GM19467 (cell line): ENCODE measurements at regions not wholly inside any gene's neighbourhood (a gene's known extent, or its start where the extent isn't known, plus 50 kb on each side); places are given as distances from the start of the nearest gene placed in this dataset.

Experiments used
- ATAC-seq: cut with Tn5 transposase; IDR thresholded peaks from one replicate; pipeline ENCODE4 v1.9.1; 2021; ENCODE audit warnings: mild to moderate bottlenecking, moderate library complexity; ENCODE audit not compliant: unreplicated experiment

GRCh38 chr11:26076233-26076990 lies 255.5 kb upstream of the ANO3 start:
- ATAC-seq = no peak

DNA sequence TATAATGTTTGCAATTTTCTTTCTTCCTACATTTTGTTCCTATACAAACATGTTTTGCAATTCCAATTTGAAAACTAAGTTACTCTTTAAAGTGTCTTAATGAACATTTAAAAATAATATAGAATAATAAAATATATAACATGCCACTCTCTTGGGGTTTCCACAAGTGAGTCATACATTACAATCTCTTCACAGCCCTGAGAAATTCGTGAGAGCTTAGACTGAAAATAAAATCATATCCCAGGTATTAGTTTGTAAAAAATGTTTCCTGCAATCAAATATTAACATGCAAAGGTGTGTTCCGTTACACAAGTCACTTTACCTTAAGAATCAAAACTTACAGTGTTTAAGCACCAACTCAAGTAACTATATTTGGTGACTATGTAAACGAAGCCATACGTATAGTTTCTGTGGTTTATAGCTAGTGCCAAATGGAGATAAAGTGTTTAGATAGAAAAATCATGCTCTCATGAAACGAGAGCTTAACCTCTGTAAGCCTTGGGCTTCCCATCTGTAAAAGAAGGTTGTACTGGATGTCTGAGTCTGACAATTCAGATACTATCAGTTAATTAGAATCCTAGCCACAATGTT lies 253.6 kb upstream of the ANO3 start:
- no peak for ATAC-seq

DNA sequence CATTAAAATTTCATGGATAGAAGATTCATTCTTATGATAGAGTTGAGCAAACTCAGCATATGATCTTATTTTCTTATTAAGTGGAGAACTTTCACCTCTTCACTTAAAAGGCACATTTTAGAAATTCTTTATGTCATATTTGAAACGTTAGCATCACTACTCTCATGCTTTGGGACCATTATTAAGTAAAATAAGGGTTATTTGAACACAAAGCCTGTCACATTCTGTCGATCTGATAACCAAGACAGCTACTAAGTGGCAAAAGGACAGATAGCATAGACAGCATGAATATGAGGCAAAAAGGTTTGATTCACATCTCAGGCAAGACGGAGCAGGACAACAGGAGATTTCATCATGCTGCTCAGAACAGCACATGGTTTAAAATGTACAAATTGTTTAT lies 247.6 kb upstream of the ANO3 start:
- ATAC-seq = no peak

DNA sequence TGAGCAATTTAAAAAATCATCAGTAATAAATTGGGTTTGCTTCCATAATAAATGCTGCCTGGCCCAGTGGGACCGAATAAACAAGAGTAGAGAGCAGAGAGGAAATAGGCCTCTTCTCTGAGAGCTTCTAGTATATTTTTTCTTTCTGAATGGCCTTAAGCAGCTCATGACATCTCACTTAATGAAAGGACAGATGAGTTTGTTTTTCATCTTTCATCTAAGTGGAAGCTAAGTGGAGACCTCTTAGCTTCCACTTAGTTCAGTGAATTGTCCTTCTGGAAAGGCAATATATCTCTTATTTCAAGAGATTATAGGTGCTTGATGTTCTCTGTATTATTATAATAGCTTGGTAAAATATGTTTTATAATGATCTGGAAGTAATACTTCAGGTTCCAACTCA lies 245.9 kb upstream of the ANO3 start:
- no peak for ATAC-seq

- ATAC-seq = peak; percentile 94
These were observed 244.6 kb upstream of the ANO3 start for GRCh38 chr11:26087120-26087935.

- no peak for ATAC-seq
These were observed 243.5 kb upstream of the ANO3 start for GRCh38 chr11:26088391-26088790.

DNA sequence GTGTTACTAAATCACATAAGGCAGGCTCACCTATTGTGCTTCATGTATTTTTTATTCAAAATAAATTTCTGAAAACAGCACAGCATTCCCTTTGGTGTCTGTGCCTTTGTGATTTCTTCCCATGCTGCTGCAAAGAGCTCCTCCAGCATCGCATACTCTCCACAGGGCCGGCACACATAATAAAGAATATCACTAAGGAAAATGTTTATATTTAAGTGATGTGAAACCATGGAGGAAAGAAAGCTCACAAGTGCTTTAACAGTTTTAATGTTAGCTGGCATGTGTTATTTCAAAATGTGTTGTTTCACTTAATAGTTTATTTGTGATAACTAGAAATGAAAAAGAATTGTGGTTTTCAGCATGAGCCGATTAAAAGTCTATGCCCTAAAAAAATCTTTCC lies 241.3 kb upstream of the ANO3 start:
- ATAC-seq = no peak

- no peak for ATAC-seq
These were observed 238.7 kb upstream of the ANO3 start for GRCh38 chr11:26093206-26093605.

DNA sequence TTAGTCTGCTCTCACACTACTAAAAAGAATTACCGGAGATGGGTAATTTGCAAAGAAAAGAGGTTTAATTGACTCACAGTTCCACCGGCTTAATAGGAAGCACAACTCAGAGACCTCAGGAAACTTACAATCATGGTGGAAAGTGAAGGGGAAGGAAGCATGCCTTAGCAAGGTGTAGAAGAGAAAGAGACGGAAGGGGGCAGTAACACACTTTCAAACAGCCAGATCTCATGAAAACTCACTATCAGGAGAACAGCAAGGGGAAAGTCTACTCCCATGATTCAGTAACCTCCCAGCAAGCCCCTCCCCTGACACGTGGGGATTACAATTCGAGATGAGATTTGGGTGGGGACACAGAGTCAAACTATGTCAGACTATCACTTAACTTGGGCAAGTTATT lies 236.6 kb upstream of the ANO3 start:
- no peak for ATAC-seq

- ATAC-seq = no peak
These were observed 235.5 kb upstream of the ANO3 start for GRCh38 chr11:26096451-26096850.

DNA sequence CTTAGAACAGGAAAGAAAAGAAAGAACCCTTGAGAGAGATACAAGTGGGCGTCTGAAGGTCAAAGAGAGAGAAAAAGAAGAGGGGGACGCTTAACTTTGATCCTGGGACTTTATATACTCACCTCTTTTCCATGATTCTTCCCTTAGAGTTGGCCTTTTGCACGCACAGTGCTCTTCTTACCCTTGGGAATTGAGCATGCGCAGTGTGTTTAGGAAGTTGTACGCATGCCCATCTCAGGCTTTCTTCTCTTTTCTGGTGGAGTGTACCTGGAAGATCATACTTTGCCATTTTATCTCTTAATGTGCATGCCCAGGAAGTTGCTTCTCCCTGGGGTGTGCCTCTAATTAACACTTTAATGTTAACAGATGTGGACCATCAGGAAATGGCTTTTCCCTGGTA lies 229.6 kb upstream of the ANO3 start:
- no peak for ATAC-seq

DNA sequence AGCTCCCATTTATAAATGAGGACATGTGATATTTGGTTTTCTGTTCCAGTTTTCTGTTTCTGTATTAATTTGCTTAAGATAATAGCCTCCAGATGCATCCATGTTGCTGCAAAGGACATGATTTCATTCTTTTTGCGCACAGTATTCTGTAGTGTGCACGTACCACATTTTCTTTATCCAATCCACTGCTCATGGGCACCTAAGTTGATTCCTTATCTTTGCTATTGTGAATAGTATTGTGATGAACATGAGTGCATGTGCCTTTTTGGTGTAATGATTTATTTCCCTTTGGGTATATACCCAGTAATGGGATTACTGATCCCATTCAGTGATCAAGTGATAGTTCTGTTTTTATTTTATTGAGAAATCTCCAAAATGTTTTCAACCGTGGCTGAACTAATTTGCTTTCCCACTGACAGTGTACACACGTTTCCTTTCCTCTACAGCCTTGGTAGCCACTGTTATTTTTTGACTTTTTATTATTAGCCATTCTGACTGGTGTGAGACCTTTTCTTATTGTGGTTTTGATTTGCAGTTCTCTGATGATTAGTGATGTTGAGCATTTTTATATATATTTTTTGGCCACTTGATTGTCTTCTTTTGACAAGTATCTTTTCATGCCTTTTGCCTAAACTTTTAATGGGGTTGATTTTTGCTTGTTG lies 226.0 kb upstream of the ANO3 start:
- ATAC-seq = no peak

DNA sequence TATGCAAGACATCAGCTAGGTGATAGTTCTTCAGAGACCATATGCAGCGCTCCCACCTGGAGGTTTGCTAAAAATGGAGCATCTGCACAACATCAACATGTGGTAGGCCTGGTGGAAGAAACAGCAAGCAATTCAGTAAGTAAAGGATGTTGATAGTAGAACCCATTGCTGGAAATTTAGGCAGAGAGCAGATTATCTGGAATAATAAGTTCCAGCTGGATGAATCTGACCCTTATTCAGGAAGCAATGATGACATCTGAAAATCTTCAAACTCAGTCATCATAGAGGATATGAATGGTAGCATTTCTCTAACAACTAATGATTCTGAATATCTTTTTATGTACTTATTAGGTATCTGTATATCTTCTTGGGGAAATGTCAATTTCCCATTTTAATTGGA lies 225.2 kb upstream of the ANO3 start:
- ATAC-seq = no peak

- no peak for ATAC-seq
These were observed 222.1 kb upstream of the ANO3 start for GRCh38 chr11:26109658-26110368.

DNA sequence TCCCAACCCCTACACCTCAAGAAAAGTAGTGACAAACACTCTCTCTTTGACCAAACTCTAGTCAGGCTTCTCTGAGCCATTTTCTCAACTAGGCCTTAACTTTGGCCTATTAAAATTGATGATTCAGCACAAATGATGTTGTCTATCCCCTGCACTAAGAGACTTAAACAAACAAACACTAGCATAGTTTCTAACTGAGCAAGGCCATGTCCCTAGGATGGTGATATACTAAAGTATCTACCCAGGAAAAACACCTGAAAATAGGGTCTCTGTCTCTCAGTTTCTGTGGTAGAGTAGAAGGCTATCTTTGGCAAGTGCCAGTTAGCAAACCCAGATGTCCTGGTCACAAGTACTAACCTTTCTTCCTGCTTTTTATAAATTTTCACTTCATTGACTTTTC lies 219.7 kb upstream of the ANO3 start:
- ATAC-seq = no peak

GRCh38 chr11:26121466-26121865 lies 210.5 kb upstream of the ANO3 start:
- no peak for ATAC-seq

- no peak for ATAC-seq
These were observed 205.2 kb upstream of the ANO3 start for GRCh38 chr11:26126741-26127140.

DNA sequence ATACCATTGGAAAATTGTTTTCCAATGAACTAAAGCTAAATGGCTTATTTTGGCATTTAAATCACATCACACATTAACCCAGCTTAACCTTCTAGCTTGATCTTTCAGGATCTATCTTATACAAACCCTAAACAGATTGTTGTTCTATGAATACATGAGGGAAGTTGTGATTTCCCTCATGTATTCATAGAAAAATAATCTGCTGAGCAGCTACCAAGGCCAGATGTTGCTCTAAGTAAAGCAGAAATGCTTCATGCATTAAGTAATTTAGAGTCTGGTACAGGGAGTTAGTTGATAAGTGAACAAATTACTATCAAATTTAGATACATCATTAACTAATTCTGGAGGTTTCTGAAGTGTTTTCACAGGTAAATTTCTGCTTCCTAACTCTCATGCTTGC lies 204.6 kb upstream of the ANO3 start:
- no peak for ATAC-seq

- no peak for ATAC-seq
These were observed 200.5 kb upstream of the ANO3 start for GRCh38 chr11:26131406-26131805.

GRCh38 chr11:26134053-26134452 lies 197.9 kb upstream of the ANO3 start:
- no peak for ATAC-seq
